ENCODE measurements at regions not wholly inside any gene's neighbourhood (a gene's known extent, or its start where the extent isn't known, plus 50 kb on each side); places are given as distances from the start of the nearest gene placed in this dataset.
A peak's percentile ranks its signal among the peaks of the same experiment; 100 is the strongest.

GRCh38 chr1:55276671-55277376, 61.7 kb upstream of the USP24 start:
- peak in 2 of 3 donors; percentile 9 to 34 for TF ChIP-seq POLR2AphosphoS5 (IDR thresholded peaks at IDR 0.05)
- TF ChIP-seq CTCF (IDR thresholded peaks at IDR 0.05): no peak
- no peak for TF ChIP-seq EP300 (IDR thresholded peaks at IDR 0.05)

All from suprapubic skin (tissue), 4 donors.